LoVo (cell line): ENCODE measurements at regions not wholly inside any gene's neighbourhood (a gene's known extent, or its start where the extent isn't known, plus 50 kb on each side); places are given as distances from the start of the nearest gene placed in this dataset.
A peak's percentile ranks its signal among the peaks of the same experiment; 100 is the strongest.

Experiments used
- DNase-seq: peaks from one replicate; pipeline ENCODE4 v3.0.0-alpha.2; 2016; ENCODE audit warnings: low spot score

DNA sequence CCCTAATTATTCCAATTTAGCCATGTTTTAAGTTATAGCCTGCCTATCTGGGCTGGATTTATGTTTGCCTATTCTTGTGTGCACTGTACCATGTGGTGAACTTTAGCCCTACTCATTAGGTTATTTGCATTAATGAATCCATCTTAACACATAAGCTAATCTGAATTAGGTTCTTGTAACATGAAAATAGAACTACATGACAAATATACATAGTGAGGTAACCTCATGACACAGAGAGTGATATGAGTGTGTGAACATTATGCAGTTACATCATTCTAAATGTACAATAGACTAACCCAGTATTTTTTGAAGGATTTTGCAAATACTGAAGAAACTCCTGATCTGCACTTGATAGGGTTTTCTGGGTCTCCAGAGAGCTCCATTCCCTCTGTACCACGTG, 733.7 kb upstream of the CITED2 start:
- DNase-seq = no peak

DNA sequence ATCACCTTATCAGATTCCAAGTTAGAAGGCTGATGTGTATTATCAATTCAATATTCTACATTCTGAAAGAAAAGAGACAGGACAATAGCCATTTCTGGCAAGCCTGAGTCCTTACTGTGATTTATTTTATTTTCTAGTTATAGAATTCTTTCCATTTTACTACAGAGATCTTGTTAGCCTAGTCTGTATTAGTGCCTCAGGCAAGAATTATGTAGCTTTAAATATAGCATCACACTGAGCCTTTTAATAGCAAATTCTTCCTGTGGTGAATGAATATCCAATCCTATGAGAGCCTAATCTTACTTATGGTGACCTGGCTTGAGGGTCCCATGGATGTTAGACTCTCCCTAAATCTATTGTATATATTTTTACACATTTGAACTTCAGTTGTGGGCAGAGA, 732.8 kb upstream of the CITED2 start:
- DNase-seq = no peak

DNA sequence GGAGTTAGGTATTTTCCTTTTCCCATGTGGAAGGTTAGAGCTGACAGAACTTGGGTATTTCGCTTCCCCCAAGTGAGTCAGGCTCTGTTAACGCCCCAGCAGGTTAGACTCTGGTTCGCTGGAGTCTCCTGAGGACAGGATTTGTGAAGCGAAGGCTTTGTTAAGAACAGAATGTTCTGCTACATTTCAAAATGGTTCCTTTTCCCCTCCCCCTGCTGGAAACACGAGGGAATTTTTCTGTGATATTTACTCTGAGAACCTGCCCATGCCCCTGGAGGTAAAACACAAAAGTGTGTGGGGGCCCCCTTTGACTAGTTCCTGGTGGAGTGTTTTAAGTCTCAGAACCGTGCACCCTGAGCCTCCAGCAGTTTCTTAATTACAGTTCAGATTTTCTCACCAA, 731.4 kb upstream of the CITED2 start:
- DNase-seq = peak; percentile 11

DNA sequence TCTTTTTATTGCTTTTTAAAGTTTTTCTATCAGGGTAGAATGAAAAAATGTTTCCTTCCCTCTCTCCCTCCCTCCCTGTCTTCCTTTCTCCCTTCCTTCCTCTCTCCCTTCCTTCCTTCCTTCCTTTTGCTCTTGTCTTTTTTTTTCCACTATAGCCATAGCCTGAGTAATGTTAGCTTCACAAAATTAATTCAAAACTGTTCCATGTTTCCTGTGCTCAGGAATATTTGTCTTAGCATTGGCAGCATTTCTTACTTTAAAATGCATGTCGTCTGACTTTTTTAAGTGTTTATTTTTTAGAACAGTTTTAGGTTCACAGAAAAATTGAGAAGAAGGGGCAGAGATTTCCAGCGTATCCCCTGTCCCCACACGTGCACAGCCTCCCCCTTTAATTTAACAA, 730.8 kb upstream of the CITED2 start:
- DNase-seq = no peak

DNA sequence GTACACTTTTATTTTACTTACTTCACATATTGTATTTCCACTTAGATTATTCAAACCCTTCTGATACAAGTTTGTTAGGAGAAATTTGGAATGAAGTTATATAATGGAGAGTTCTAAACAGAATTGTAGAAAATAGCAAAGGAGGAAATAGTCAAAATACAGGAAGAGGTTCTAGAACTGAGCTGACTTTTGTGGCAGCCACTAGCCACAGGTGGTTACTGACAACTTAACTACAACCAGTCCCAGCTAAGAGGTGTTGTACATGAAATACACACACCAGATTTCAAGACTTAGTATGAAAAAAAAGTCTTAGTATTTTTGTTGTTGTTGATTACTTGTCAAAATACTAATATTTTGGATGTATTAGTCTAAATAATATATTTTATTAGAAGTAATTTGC, 727.4 kb upstream of the CITED2 start:
- DNase-seq = no peak

DNA sequence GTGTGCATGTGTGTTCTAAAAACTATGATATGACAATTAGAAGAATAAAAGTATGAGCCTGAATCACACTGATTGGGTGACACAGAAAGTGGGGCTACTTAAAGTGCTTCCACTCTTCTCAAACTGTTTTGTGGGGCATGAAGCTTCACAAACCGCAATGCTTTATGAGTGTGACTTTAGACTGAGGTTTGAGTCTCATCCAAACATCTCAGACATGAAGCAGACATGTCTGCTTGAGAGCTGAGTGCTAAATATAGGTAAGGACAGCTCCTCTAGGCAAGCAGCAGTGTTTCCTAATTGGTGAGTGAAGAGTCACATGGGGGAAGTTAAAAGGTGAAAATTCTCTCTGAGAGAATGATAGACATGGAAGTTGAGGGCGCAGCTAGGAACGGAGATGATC, 726.9 kb upstream of the CITED2 start:
- peak; percentile 15 for DNase-seq

DNA sequence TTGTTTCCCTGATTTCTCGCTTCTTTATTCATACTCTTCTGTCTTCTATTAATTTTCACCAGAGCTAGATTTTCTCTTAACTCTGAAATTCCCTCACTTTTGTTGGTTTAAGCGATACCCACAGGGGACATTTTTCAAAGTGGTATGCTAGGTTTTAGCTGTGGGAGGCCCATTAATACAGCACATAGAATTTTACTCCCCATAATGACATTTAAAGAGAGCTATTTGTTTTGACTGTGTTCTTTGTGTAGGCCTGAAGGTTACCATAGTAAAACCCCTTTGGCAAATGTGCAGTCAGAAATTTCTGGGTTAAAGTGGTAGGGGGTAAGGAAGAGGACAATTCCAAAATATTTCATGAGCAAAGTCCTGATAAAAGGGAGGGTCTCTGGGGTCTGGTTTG, 721.1 kb upstream of the CITED2 start:
- DNase-seq = no peak

DNA sequence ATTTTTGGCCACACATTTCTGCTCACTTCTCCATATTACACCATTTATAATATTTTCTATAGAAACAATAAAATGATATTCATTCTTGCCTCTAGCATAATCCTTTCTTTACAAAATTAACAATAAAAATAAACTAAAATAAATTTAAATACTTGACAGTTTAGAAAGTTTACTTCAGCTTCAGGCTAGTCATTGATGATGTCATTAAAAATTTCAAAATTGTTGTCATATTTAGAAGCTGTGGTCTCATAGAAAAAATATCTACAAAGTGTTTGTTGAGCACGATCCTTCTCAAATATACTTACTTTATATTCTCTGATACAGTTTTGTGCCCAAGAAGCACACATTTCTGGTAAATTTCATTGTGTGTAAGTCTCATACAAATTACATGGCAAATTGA, 717.4 kb upstream of the CITED2 start:
- DNase-seq = no peak

DNA sequence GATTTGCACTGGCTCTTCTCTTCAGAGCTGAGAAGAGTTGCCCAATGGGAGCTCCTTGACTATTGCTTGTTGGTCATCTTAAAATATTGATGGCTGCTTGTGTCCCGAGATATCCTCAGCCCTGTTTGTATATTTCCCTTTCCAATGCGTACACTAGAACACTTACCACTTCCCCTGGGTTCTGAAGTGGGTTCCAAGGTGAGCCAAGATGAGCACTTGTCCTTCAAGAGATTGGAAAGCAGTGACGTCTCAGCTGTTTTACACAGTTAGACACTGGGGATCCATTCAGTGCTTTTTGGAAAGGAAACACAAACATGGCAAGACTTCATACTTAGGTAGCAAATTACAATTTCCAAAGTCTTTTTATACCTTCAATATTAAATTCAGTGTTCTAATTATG, 716.4 kb upstream of the CITED2 start:
- no peak for DNase-seq

DNA sequence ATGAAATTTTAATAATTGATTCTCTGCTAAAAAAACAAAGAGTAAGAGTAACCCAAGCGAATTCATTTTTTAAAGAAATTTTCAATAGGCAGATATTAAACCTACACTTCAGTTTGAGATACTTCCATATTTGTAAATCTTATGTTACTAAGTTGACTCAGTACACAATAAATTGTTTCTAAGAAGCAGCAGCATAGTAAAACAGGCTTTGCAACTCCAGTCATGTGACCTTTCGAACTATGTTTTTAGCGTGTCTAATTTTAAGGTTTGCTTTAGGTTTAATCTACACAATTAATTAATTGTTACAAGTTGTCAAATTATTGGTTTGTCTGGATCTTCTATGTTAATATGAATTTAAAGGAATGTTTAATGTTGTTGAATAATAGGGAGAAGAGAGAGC, 708.9 kb upstream of the CITED2 start:
- no peak for DNase-seq

DNA sequence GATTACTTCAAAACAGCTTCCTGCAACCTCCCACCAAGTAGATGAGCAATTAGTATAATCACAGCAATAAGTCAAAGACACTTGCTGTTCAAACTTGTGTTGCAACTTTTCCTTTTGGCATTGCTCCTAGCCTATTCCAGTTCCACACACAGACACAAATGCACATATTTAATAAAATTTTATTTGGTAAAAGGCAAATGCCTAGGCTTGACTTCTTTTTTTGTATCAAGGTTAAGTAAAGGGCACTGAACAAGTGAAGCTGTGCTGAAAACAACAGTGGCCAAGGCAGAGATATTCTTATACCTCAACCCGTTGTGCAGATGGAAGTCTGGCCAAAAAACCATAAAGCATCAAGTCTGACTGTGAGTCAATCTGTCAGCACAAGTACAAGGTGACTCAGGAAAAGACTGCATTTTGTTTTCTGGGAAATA, 708.4 kb upstream of the CITED2 start:
- DNase-seq = no peak

DNA sequence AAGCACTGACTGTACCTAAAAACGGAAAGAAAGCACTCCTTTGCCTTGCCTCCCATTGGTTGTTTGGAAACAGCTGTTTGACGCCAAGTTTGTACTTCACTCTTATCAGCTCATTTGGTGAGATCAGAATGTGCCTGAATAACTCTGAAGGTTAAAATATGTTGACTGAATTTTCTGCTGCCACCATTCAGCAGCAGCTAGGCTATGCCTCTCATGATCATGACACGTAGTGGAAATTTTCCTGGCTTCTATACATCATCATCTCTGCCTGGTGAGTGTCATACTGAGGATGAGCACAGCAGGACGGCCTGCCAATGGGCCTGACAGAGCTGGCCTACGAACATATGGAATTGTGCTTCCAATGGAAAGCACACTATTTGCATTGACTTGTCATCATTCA, 704.9 kb upstream of the CITED2 start:
- DNase-seq = no peak

DNA sequence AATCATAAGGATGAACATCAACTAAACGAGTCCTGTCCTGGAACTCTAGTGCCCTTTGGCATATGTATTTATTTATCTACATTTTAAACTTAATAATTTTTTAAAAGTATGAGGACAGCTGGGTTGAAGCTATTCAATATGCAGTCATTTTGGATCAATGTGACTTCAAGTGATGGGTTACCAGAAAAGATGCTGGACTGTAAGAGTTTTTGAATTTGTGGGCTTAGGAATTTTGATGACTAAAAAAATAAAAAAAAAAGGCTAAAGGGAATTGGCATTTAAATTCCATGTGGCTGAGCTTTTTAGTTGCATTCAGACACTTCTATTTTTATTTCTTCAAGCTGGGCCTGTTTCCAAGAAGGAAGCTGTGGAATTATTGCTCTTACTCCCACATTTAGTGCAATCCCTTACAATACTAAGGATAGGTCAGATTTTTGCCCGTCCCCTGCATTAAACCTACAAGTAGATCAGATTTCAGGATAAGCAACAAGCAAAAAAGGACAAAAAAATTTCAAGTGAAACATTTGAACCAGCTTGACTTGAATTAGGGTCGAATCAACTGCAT, 704.2 kb upstream of the CITED2 start:
- DNase-seq = no peak

DNA sequence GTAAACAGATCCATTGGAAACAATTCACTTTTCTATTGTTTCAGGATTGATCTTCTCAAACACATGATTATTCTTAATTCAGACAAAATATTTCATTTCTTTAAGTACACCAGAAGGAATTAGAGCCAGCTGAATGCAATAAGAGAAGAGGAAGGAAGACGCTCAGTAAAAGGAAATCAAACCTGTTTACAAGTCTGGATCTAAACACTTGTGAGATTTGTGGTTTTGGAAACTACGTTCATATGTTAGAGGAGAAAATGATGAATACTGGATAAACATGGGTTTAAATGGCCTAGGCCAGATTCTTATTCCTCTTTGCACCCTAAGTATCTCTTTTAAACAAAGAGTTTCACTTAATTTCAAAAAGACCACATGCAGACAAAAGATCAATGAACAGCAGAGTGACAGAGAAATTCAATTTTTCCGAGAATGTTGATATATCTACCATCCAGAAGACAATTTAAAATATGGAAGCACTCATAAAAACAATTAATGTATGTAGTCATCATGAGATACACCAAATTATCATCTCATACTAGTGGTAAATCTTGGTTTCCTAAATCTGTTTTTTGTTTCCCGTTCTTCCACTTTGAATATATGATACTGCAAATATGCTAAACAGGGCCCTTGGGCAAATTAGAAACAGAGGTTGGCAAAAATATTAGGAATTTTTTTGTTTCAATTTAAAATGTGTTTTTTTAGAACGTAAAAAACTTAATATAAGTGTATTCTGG, 703.5 kb upstream of the CITED2 start:
- no peak for DNase-seq

DNA sequence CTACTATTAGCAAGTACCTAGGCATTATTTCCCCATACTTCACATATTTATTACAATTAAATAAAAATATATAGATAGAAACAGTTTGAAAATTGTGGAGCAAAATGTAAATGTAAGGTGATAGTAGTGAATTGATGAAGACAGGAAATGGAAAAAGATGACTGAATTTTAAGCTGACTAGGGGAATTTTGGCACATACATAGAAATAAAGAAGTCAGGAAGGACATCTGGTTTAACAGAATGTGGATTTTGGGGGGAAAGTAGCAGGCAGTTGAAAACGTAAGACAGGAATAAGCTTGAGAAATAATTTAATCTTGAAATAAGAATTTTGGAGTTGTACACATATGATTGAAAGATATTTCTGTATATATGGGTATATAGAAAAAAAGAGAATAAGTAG, 701.7 kb upstream of the CITED2 start:
- no peak for DNase-seq

DNA sequence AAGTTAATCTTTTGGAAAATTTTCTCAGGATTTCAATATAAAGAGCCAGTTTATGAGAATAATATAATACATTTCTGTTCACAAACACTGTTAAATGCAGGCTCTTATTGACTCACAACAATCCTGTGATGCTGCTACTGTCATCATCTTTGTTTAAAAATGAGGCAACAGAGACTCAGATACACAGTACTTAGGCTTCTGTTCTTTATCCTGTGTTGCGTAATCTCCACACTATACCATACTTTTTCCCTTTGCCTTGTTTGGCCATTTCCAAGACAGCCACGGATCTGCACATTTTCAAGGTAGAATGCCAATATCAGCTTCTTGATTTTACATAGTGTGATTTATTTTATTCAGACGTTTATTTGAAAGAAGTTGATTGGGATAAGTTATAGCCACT, 699.0 kb upstream of the CITED2 start:
- DNase-seq = no peak

DNA sequence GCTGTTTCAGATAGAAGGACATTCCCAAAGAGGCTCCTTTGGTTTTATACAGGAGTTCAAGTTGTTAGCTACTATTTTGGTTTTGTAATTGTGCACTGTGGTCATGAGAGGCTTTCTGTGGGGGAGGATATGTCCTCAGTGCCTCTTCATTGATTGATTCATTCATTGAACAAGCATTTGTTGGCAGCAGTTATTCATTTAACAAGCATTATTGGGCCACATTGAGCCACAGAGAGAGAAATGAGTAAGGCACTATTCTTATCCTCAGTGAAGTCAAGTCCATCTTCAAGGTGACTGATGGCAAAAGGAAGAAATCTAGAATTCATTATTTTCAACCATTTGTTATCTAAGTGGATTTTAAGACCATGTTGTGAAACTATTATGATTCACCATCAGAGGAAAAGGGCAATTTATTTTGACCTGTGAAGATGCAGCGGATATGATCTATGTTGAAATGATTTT, 697.2 kb upstream of the CITED2 start:
- no peak for DNase-seq

DNA sequence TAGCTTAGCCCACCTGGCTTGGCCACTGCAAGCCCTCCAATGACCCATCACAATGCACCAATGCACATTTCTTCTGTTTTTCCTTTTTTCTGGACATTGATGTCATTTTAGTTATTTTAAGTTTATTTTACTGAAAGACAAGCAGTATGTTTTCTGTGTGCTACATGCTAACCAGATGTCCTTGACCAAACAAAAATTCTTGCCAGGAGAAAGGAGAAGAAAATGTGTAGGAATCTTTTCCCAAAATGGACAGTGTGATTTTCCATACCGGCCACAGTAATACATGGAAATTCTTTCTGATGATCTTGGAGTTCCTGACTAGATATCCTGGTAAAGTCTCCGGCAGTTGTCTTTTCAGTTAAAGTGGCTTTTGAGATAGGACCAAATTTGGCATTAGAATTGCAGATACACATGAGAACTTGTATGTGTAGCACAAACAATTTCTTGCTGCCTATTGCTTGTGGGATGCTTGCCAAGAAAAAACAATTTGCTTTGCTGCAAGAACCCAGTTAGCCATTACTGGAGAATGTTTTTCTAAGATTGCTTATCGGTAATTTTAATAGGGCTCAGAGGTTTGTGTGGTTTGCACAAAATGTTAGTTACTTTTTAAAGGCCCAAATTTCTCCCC, 696.5 kb upstream of the CITED2 start:
- no peak for DNase-seq

DNA sequence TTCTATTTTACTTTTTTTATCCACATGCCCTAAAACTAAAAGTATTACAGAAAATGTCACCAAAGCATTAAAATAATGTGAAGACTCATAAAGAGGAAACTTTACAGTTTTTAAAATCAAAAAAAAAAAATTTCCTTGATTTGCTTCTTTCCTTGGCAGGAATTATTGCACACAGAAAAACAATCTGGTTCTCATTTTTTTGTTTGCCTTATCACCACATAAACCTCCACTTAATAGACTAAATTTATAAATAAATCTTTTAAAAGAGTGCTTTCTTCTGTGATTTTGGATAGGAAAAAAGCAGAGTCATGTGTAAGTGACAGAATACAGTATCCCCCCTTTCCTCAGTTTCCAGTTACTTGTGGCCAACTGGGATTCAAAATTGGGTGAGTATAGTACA, 695.1 kb upstream of the CITED2 start:
- DNase-seq = no peak

DNA sequence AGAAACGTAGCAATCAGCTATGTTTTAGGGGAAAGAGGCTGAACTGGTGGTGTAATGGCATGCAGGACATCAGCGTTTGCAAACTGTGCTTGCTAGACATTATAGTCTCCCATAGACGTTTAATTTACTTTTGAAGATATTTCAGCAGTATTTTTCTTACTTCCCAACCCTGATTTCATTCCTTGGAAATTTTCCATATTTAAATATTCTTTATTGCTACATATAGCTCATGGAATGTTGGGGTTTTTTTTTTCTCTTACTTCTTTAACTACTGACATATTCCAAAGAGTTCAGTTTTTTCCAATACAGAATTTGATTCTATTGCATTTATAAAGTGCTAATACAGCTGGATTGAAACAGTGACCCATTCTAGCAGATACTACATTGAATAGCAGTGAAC, 694.4 kb upstream of the CITED2 start:
- no peak for DNase-seq

DNA sequence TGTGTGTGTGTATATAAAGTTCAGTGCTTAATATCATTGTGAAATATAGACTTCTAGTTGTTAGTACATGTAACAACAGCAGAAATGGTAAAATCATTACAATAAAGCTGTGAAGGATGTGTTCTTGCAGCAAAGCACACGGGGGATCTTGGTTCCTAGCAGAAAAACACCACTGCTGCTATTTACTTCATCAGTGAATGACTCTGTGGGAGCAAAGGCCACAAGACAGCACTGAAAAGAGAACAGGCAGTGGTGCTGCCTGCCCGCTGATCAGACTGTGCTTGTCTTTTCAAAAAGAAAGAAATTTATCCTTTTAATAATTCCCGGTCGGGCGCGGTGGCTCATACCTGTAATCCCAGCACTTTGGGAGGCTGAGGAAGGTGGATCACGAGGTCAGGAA, 689.9 kb upstream of the CITED2 start:
- DNase-seq = no peak

DNA sequence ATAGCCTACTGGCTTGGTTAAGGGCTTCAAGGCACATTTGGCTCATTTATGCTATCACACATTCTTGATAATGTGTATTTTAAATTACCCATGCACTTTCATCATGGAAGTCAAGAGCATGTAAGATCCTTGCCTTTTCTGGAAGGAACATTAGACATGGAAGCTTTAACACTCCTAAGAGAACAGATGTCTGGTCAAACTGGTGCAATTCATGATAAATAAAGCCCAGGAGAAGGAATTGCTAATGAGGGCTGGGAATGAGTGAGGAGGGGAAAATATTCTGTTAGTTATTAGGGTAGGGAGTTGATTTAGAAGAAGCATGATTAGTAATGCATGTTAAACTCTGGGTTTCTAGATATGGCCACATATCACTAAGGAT, 688.6 kb upstream of the CITED2 start:
- no peak for DNase-seq
